Retinal pigment epithelial cell (primary cell): ENCODE measurements at regions not wholly inside any gene's neighbourhood (a gene's known extent, or its start where the extent isn't known, plus 50 kb on each side); places are given as distances from the start of the nearest gene placed in this dataset.

Experiments
- DNase-seq: peaks from one replicate; pipeline ENCODE4 v3.0.0-alpha.2; 2010; ENCODE audit warnings: low read depth
- H3K4me3 ChIP-seq: 2 replicates; pipeline ENCODE4 v1.5.1; 2011; ENCODE audit warnings: mild to moderate bottlenecking, low read length, control low read depth, moderate library complexity
- TF ChIP-seq, protein P1 (sequence below): conservative IDR thresholded peaks from 2 replicates; pipeline ENCODE4 v1.5.1; 2011; ENCODE audit warnings: low read depth, low read length, control low read depth, inconsistent platforms

DNA sequence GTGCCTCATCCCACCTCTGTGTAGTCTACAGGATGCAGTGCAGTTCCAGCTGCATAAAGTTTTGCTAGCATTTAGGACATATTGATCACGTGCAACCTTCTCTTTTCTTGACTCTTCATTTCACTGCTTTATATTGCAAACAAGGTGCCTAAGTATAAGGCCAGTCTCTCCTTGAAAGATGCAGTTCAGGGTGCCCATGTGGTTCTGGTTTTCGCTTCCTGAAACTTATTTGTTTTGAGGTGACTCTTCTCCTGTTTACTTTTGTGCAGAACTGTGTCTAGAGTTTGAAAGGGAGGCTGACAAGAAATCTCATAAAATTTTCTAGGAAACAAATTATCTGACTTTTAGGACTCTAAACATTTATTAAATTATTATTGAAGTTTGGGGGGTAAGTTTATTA lies 189.9 kb downstream of the UBE2E3 start:
- DNase-seq, result no peak
- no peak overlapping the region for H3K4me3 ChIP-seq
- TF ChIP-seq, protein P1, sequence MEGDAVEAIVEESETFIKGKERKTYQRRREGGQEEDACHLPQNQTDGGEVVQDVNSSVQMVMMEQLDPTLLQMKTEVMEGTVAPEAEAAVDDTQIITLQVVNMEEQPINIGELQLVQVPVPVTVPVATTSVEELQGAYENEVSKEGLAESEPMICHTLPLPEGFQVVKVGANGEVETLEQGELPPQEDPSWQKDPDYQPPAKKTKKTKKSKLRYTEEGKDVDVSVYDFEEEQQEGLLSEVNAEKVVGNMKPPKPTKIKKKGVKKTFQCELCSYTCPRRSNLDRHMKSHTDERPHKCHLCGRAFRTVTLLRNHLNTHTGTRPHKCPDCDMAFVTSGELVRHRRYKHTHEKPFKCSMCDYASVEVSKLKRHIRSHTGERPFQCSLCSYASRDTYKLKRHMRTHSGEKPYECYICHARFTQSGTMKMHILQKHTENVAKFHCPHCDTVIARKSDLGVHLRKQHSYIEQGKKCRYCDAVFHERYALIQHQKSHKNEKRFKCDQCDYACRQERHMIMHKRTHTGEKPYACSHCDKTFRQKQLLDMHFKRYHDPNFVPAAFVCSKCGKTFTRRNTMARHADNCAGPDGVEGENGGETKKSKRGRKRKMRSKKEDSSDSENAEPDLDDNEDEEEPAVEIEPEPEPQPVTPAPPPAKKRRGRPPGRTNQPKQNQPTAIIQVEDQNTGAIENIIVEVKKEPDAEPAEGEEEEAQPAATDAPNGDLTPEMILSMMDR, result no peak

DNA sequence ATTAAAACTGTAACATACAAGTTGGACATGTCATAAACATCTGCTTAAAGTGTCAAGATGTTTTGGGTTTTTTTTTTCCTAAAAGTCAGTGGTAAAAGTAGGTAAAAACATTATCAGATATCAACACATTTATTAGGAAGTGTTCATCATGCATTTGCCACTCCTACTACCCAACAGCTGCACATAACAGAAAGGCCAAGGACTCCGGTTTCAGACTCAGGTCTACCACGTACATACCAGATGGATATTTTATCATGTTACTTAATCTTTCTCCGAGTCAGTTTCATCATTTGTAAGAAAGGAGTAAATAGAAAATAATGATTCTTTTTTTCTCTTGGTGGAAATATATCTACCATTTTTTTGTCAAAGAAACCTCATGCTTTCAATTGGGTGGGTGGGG lies 192.3 kb downstream of the UBE2E3 start:
- TF ChIP-seq, protein P1, result no peak
- H3K4me3 ChIP-seq, result no peak overlapping the region
- no peak for DNase-seq

DNA sequence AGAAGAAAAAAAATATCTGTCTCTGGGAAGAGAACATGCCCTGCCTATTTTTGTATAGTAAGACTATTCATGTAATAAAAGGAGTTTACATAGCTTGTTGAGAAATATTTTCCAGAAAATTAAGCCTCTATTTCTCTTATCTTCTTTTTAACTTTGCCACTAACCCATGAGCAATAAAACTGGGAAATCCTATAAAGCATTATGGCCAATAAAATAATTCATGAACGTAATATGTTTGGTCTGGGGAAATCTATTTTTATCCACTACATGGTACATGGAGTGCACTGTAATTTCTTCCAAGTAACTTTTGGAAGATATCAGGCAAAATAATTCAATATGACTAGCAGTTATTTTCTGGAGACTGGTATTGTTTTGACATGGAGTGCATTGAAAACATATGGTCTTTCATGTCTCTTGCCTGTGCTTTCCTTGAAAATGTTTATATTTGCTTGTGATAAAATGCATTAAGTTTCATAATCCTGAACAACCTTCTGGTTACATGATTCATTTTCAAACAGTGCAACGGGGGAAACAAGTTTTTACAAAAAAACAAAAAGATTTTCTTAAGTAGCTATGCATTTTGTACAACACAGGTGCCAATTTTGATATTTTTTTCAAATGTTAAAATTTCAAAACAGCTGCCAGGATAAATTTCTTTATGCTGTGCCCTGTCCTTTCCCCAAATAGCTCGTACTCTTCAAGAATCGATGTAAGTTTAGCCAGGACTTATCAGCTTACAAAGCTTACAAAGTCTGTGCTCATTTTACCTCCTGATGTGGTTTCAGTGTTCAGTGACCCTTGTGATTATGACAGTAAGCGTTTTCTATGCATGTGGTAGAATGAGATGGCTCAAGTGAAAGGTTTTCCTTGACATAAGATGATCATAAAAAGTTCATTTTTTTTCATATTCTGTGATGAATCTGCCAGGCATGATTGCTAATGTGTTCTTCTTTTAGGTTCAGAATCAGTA lies 194.5 kb downstream of the UBE2E3 start:
- DNase-seq, result peak; percentile 26
- no peak overlapping the region for H3K4me3 ChIP-seq
- TF ChIP-seq, protein P1, result no peak

DNA sequence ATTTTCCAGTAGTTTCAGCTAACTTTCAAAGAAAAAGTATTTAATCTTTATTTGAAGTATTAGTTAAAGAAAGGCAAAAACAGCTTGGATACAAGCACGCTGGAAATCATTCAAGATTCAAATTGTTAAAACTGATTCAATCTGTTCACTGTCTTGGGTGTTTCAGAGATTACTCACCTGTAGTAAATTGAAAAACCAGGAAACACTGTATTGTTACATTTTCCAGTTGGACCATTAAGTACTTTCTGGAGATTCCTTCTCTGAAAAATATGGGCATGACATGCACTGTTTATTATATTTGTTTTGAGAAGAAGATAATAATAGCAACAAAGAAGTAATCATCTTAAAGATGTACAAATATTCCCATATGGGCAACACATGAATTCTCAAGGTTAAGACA lies 196.1 kb downstream of the UBE2E3 start:
- TF ChIP-seq, protein P1, result no peak
- no peak for DNase-seq
- no peak overlapping the region for H3K4me3 ChIP-seq

DNA sequence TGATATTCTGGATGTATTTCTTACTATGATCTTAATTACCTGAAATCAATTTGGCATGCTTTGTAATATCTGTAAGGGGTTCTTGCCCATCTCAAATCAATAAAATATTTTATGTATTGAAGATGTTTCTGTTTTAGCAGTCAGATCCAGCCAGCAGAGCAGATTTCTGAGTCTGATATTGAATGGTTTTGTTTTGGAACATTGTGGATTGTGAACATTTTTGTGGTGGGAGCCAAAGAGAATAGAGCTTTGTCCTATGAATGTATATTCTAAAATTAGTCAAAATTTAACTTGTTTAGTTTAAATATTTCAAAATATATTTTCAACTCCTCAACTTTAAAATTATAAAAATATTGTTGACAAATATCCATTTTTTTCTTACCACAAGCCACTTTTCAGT lies 197.0 kb downstream of the UBE2E3 start:
- no peak for DNase-seq
- TF ChIP-seq, protein P1, result no peak
- no peak overlapping the region for H3K4me3 ChIP-seq

DNA sequence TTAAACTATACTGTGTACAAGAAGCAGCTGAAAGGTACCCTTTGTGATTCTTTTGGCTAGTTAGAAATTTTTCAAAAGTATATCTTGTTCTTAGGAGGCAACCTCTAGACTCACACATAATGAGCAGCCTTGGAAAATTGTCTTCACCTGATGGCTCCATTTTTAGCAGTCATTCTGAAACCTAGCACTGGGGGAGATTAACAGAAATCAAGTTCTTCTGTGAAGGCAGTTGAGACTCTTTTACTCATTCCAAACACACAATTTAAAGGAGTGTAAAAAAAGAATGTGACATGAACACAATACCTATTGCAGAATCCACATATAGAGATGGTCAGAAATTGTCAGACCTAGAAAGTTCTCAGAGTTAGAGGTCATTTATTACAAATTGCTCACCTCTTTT lies 197.7 kb downstream of the UBE2E3 start:
- TF ChIP-seq, protein P1, result no peak
- DNase-seq, result no peak
- no peak overlapping the region for H3K4me3 ChIP-seq
